ENCODE measurements at regions not wholly inside any gene's neighbourhood (a gene's known extent, or its start where the extent isn't known, plus 50 kb on each side); places are given as distances from the start of the nearest gene placed in this dataset.
"Not testable (repeated sequence)": the region's sequence is repeated elsewhere in the genome, so short reads cannot be mapped to it uniquely, and the experiment has no call there.

DNA sequence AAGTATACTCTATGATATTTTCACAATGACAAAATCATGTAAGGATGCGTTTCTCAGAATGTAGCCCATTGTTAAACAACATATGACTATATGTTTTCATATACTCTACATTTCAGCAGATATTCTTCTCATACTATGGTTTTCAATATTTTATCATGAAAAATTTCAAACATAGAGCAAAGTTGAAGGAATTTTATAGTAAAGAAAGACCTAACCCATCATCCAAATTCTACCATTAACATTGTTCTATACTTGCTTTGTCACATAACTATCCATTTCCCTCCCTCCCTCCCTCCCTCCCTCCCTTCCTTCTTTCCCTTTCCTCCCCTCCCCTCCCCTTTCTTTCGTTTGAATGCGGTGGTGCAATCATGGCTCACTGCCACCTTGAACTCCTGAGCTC lies 109.4 kb downstream of the FHIP1A start:
- POLR2A ChIA-PET (ENCODE audit: low non-redundant PET): no interaction called here
- TF ChIP-seq, protein P1, sequence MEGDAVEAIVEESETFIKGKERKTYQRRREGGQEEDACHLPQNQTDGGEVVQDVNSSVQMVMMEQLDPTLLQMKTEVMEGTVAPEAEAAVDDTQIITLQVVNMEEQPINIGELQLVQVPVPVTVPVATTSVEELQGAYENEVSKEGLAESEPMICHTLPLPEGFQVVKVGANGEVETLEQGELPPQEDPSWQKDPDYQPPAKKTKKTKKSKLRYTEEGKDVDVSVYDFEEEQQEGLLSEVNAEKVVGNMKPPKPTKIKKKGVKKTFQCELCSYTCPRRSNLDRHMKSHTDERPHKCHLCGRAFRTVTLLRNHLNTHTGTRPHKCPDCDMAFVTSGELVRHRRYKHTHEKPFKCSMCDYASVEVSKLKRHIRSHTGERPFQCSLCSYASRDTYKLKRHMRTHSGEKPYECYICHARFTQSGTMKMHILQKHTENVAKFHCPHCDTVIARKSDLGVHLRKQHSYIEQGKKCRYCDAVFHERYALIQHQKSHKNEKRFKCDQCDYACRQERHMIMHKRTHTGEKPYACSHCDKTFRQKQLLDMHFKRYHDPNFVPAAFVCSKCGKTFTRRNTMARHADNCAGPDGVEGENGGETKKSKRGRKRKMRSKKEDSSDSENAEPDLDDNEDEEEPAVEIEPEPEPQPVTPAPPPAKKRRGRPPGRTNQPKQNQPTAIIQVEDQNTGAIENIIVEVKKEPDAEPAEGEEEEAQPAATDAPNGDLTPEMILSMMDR (conservative IDR thresholded peaks at IDR 0.05; ENCODE audit: low read depth): no peak
- no peak for DNase-seq (ENCODE audit: low spot score)
- no peak overlapping the region for H3K27ac ChIP-seq
- CTCF ChIA-PET: no interaction called here

DNA sequence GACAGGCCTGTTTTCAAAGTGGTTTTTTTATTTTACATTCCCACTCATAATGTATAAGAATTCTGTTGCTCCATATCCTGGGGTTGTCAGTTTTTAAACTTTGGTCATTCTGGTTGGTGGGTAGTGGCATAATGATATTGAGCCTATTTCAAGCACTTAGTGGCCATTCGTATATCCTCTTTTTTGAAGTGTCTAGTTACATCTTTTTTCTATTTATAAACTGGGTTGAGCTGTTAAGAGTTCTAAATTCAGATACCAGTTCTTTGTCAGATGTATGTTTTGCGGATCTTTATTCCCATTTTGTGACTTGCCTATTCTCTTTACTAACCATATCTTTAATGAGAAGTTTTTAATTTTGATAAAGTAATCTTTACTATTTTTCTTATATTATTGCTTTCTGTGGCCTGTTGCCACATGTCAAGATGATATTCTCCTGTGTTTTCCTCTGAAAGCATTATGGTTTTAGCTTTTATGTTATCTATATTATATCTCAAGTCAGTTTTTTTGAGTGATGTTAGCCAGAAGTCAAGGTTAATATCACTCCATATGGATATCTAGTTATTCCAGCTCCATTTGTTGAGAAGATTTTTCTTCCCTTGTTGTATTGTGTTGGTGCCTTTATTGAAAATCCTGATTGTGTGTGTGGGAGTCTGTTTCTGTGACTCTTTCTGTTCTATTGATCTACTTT lies 110.9 kb downstream of the FHIP1A start:
- H3K27ac ChIP-seq: no peak overlapping the region
- DNase-seq (ENCODE audit: low spot score): no peak
- POLR2A ChIA-PET (ENCODE audit: low non-redundant PET): no interaction called here
- CTCF ChIA-PET: no interaction called here
- TF ChIP-seq, protein P1 (conservative IDR thresholded peaks at IDR 0.05; ENCODE audit: low read depth): no peak

DNA sequence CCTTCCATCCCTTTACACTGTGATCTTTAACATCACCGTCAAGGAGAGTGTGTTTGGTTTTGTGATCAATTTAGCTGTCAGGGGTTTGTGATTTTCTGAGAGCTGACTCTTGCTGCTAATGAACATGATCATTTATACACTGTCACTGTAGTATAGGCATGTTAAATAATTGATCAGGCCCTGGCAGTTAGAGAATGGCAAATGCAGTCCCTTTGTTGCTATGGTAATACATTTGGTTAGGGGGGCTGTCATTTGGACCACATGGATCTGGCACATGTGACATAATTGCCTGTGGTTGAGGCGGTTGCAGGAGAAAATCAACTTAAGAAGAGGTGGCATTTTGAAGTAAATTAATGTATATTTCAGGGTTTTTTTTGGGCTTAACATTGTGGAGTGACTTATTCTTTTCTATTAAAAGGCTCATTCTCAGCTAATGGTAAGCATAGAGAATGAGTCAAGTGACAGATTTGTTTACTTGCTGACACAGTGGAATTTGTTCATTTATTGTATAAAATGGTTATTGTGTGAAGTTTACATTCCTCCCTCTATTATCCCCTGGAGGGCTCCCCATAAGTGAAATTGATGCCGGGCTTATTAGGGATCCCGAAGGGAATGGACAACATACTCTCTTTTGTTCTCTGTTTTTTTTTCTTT lies 114.0 kb downstream of the FHIP1A start:
- no peak overlapping the region for H3K27ac ChIP-seq
- ChIA-PET POLR2A (ENCODE audit: low non-redundant PET) (no interaction called here), CTCF (interaction anchor here (0.6 kb wide), 1 partner anchor 38 kb away, joined by 3 read pairs; no protein-coding TSS in a partner anchor)
- no peak for DNase-seq (ENCODE audit: low spot score)
- TF ChIP-seq, protein P1 (conservative IDR thresholded peaks at IDR 0.05; ENCODE audit: low read depth): no peak

- POLR2A ChIA-PET (ENCODE audit: low non-redundant PET): no interaction called here
- peak; percentile 70 for DNase-seq (ENCODE audit: low spot score)
- TF ChIP-seq, protein P1 (conservative IDR thresholded peaks at IDR 0.05; ENCODE audit: low read depth): no peak
- no peak overlapping the region for H3K27ac ChIP-seq
- CTCF ChIA-PET: interaction anchor here (0.6 kb wide), 1 partner anchor 431 kb away, joined by 3 read pairs; no protein-coding TSS in a partner anchor
These were observed 115.6 kb downstream of the FHIP1A start for GRCh38 chr4:151524610-151525009.

GRCh38 chr4:151526489-151526888 lies 117.5 kb downstream of the FHIP1A start:
- POLR2A ChIA-PET (ENCODE audit: low non-redundant PET); DNase-seq (ENCODE audit: low spot score); H3K27ac ChIP-seq; CTCF ChIA-PET: not testable (repeated sequence)

GRCh38 chr4:151527699-151528098 lies 118.7 kb downstream of the FHIP1A start:
- no peak for DNase-seq (ENCODE audit: low spot score)
- ChIA-PET CTCF (no interaction called here), POLR2A (ENCODE audit: low non-redundant PET) (no interaction called here)
- H3K27ac ChIP-seq: no peak overlapping the region
- TF ChIP-seq, protein P1 (conservative IDR thresholded peaks at IDR 0.05; ENCODE audit: low read depth): no peak

- no peak overlapping the region for H3K27ac ChIP-seq
- ChIA-PET POLR2A (ENCODE audit: low non-redundant PET) (no interaction called here), CTCF (no interaction called here)
- TF ChIP-seq, protein P1 (conservative IDR thresholded peaks at IDR 0.05; ENCODE audit: low read depth): no peak
- no peak for DNase-seq (ENCODE audit: low spot score)
These were observed 120.2 kb downstream of the FHIP1A start for GRCh38 chr4:151529187-151529586.

All from RWPE1 (cell line).